HG02588 (cell line): ENCODE measurements at regions not wholly inside any gene's neighbourhood (a gene's known extent, or its start where the extent isn't known, plus 50 kb on each side); places are given as distances from the start of the nearest gene placed in this dataset.

Source experiments
- ATAC-seq: cut with Tn5 transposase; IDR thresholded peaks from one replicate; pipeline ENCODE4 v1.9.1; 2021; ENCODE audit warnings: mild to moderate bottlenecking, moderate library complexity; ENCODE audit not compliant: unreplicated experiment

DNA sequence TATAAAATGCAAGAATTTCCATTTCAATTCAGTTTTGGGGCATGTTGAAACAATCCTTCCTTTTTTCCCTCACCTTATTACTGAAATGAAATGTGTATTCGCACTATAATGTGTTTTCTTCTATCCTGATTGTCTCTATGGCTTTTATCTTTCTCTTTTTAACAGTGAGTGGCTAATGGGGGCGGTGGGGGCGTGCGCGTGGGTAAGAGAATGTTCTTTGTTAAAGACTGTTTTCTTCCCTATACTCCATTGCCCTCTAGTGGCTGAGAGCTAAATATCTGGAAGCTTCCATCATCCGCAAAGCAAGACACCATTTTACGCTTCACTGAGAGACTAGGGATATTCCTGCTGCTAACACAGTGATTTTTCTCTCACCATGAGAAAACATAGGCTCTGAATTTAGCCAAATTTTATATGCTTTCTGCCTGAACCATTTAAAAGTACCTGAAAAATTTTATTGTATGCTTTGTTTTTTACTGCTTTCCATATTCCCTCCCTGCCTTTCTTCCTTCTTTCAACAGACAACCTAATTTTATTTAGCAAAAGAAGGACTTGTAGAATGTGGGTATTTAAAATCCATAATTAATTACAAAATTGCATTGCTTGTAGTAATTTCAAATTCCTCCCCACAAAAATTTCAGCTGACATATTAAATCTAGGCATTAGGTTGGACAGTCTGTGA is 194.0 kb downstream of the GASK1B start:
- no peak for ATAC-seq

DNA sequence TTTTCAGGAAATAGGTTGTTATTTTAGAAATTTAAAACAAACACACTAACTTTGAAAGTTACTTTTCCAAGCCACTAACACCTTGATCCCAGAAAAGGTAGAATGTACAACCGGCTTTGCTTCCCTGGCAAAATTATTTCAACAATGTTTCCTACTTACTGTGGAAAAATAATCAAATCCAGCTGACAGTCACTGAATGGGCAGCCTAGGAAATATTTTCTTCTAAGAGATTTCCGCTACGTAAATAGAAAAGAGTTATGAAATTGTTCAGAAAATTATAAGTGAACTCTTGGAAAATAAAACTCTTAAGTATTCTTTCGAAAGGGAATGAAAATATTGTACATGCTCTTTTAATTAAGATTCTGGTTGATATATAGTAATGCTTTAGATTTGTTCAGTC is 195.7 kb downstream of the GASK1B start:
- ATAC-seq, result no peak

GRCh38 chr4:157973297-157973696 is 199.5 kb downstream of the GASK1B start:
- ATAC-seq, result no peak

DNA sequence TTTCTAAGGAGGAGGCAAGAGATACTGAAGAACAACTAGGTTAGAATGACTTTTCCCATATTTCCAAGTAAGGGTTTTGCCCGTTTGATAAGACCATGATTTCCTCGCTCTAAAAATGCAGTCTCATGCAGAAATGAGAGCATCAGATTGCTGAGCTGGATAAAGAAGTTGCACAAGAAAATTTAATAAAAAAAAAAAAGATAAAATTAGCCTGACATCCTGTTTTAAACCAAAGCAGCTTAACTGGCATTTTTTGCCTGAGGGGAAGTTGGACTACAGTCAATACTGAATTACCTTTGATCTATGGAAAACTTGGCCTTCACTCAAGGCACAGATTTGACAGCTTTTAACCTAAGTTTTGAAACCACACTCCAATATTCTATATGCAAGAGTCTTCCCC is 208.4 kb downstream of the GASK1B start:
- ATAC-seq, result no peak

DNA sequence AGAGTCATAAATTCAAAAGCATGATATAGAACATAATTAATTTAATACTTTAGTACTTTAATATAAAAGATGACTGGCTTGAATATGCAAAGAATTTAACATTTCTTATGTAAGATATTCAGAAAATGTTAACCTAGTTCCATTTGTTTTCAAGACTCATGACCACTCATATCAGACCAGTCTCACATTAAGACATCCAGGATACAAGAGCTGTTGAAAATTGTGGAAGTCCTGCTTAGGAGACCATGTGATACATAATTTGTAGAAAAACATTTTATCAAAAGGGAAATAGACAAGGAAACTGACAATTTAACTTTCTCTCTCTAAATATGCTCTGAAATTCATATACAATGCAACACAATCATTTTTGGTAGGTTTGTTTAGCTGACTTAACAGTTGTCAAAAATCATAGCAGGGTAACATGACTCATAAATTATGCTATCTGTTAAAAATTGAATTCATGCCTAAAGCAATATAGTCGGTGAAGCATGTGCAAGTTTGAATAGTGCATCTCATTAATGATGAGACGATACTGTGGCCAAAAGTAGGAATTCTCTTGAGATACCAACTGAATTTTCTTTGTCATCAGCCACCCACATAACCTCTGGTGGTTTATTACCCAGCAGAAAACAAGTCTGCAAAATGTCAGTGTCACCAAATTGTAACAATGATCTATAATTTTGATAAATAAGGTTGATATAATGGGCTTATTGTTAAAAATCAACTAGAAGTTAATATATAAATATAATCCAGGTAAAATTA is 211.4 kb downstream of the GASK1B start:
- no peak for ATAC-seq

DNA sequence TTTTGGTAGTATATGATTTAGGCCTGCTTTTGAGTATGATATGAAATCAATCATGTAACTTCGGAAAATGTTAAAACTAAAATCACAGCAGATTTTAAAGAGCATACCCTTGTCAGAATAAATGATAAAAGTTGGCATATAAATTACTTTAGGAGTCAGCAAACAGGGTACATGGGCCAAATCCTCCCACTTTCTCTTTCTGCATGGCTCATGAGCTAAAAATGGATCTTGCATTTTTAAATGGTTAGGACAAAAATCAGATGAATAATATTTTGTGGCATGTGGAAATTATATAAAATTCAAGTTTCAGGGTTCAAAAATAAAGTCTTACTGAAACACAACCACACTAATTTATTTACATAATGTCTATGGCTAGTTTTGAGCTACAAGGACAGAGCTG is 214.9 kb downstream of the GASK1B start:
- no peak for ATAC-seq

- ATAC-seq, result no peak
Observed at GRCh38 chr4:157942017-157942416, 230.8 kb downstream of the GASK1B start.

- ATAC-seq, result no peak
Observed at GRCh38 chr4:157934151-157934550, 238.7 kb downstream of the GASK1B start.

- ATAC-seq, result no peak
Observed at GRCh38 chr4:157932936-157933335, 239.9 kb downstream of the GASK1B start.

DNA sequence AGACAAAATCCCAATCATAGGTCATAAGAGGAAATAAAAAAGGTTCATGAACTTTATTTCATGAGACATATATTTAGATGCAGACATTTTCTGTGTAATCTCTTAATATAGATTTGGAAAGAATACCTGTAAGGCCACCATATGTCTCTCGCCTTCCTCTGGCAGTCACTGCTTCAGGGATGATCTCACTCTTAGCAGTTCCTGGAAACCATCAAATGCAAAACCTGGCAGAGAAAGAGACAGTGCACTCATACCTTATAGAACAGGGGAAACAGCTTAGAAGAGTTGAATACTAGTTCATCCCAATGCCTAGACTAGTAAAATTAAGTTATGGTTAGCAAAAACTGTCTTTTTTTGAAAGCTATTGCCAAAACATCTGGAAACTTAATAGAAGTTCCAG is 243.3 kb downstream of the GASK1B start:
- ATAC-seq, result no peak

- ATAC-seq, result no peak
Observed at GRCh38 chr4:157918036-157918832, 254.6 kb downstream of the GASK1B start.

DNA sequence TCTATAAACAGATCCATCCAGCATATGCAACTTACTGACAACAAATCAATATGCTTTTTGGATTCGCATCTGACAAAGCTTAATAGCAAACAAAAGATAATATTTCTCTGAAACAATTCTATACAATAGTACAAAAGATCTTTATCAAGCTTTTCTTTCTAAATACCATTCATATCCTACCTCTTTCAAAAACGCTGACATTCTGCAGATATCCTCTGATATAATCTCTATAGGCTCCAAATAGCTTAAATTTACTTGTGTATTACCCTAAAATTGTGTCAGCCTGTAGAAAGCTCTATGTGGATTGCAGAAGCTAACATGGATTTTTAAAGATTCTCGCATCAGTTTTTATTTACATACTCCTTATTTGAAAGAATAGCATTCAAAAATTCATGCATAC is 260.6 kb downstream of the GASK1B start:
- ATAC-seq, result no peak

GRCh38 chr4:157911662-157912061 is 261.2 kb downstream of the GASK1B start:
- ATAC-seq, result no peak

DNA sequence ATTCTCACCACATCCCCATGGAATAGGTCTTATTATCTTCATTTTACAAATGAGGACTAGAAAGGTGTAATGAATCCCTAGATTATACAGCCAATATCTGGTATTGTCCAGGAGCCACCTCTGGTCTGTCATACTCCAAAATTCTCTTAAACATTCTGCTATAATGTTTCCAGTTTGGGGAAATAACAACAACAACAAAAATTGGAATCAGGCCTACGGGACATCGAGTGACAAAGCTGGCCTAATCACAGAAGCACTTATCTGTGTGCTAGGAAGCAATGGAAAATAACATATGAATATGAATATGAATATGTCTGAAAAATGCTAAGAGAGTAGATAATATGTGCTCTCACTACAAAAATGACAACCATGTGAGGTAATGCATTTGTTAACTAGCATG is 264.1 kb downstream of the GASK1B start:
- no peak for ATAC-seq

DNA sequence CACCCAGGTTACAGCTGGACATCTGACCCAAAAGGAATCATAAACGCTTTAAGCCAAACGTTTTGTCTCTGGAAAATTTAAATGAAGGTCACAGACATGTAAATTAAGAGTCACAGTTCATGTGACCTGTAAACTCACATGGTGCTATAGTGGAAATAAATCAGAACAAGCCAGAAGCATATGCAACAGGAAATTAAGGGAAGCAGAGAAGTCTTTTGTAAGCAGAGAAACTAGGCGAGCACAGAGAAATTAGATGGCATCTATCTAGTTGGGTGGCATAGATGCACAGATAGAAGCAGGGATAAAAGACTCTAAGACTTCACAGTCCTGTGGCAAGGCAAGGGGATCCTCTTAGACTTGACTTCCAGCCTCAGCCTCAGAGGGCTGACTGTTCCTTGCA is 264.8 kb downstream of the GASK1B start:
- no peak for ATAC-seq

- no peak for ATAC-seq
Observed at GRCh38 chr4:157907226-157907946, 265.4 kb downstream of the GASK1B start.

DNA sequence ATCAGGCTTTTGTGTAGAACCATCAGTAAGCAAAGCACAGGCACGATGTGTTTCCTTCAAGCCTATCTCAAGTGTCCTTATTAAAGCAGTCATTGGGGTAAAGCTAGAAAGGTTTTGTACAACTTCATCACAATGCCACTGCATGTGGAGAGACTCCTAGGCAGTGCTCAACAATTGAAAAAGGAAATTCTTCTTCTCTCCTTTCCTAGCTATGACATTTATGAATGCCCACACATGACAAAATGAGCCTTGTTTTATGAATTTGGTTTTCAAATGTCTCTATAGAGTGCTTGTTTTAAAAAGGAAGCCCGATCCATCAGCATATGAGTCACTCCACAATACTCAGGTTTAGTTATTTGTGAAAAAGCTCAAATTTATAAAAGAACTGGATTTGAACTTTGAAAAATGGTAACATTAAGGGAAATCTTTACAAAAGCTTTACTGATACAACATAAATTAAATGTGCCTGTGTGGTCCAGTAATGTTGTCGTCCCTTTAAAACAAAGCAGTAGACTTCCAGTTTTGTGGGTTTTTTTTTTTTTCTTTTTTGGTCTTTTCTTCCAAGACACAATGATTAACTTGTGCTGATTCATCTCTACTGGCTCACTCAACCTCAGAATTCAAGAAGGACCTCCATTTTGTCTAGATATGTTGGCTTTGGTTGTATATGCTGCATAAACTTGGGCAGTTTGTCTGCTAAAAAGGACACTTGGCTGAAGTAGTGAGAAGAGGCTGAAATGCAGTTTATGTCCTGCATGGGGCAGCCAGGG is 273.8 kb downstream of the GASK1B start:
- ATAC-seq, result no peak

DNA sequence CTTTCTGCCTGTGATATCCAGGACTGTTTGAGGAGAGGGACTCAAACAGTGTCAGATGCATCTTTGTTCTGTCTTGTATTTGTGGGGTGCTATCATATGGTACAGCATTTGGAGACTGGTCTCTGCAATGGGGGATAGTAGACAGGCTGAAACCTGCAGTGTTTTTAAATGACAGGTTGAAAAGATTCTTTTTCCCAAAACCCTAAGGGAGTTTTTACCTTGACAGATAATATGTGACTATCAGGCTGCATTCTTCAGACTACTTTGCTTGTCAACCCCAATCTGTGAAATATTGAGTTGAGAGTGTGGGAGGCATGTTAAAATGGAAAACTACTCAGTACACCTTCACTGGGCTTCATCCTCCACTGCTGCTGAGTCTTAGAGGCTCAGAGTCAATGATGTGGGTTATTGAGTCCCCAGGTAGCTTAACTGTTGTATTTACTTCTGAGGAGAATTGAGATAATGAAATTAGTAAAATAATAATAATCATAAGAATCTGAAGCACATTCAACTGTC is 274.9 kb downstream of the GASK1B start:
- no peak for ATAC-seq

GRCh38 chr4:157896726-157897125 is 276.1 kb downstream of the GASK1B start:
- ATAC-seq, result no peak

- no peak for ATAC-seq
Observed at GRCh38 chr4:157895205-157895604, 277.6 kb downstream of the GASK1B start.
